Transverse colon (tissue), 4 donors: ENCODE measurements at regions not wholly inside any gene's neighbourhood (a gene's known extent, or its start where the extent isn't known, plus 50 kb on each side); places are given as distances from the start of the nearest gene placed in this dataset.

Source experiments
- DNase-seq: peaks from one replicate; pipeline ENCODE4 v3.0.0-alpha.2; 2019
- H3K27ac ChIP-seq, 4 donors: fragments of 200-600 bp; sonication (generic); 2 replicates each; pipeline ENCODE4 v1.5.1; 2016 to 2018; ENCODE audit warnings: inconsistent platforms in 4 of 4
- H3K27me3 ChIP-seq: fragments of 200-600 bp; sonication (generic); 2 replicates; pipeline ENCODE4 v1.5.1; 2017; ENCODE audit warnings: inconsistent platforms
- H3K36me3 ChIP-seq, 4 donors: fragments of 200-600 bp; sonication (generic); 2 replicates each; pipeline ENCODE4 v1.5.1; 2017 to 2019; ENCODE audit warnings: inconsistent platforms in 4 of 4
- H3K4me1 ChIP-seq, 4 donors: fragments of 200-600 bp; sonication (generic); 2 replicates each; pipeline ENCODE4 v1.5.1; 2017 to 2020; ENCODE audit warnings: inconsistent platforms in 4 of 4
- H3K4me3 ChIP-seq, 4 donors: fragments of 200-600 bp; sonication (generic); 1 replicate in 1 of 4; 2 replicates in 3 of 4; pipeline versions ENCODE4 v1.5.1 to v1.6.1; 2017 to 2019; ENCODE audit warnings: inconsistent platforms in 4 of 4
- H3K9me3 ChIP-seq, 2 donors: fragments of 200-600 bp; sonication (generic); 2 replicates each; pipeline ENCODE4 v1.5.1; 2017 to 2019; ENCODE audit warnings: inconsistent platforms in 2 of 2
- CTCF ChIP-seq, 5 experiments: fragments of 200-600 bp in 3 of 5; fragments of 450-650 bp in 2 of 5; sonication (generic) in 3 of 5; IDR thresholded peaks; 1 replicate in 2 of 5; 2 replicates in 3 of 5; pipeline ENCODE4 v1.5.1; 2016 to 2017; ENCODE audit warnings: antibody characterized with exemption in 5 of 5, inconsistent platforms in 3 of 5, mild to moderate bottlenecking in 2 of 5, moderate library complexity in 1 of 5
- EP300 ChIP-seq: sonication (generic); formaldehyde crosslinking; IDR thresholded peaks from one replicate; pipeline ENCODE4 v1.6.1; 2017; ENCODE audit warnings: antibody characterized with exemption, low read depth
- POLR2A ChIP-seq: fragments of 450-650 bp; IDR thresholded peaks from one replicate; pipeline ENCODE4 v1.6.1; 2016; ENCODE audit warnings: antibody characterized with exemption, mild to moderate bottlenecking, moderate library complexity
- POLR2AphosphoS5 ChIP-seq, 3 donors: sonication (generic); formaldehyde crosslinking; IDR thresholded peaks; one replicate each; pipeline ENCODE4 v1.6.1; 2016; ENCODE audit warnings: antibody characterized with exemption in 3 of 3
- WGBS, 2 donors: methylation state at CpG; one replicate each; pipeline ENCODE4 v1.1.5; 2018; ENCODE audit warnings: low coverage in 1 of 2; 5-methylcytosine and 5-hydroxymethylcytosine counted together
- in situ Hi-C, 4 donors: fragments of 200-750 bp; cut with MboI; loops; one replicate each; pipeline versions ENCODE4 v1.15.0 to v1.15.1; 2017; ENCODE audit warnings: low sequenced_read_pairs in 3 of 4, low pct_ligation_motif_present in 1 of 4, low pct_unique_long_range_greater_than_20kb in 1 of 4
- intact Hi-C: fragments of 100-400 bp; cut with DNase I; formaldehyde crosslinking; loops from one replicate; pipeline ENCODE4 v1.15.1; 2023; ENCODE audit warnings: low total_unique reads

DNA sequence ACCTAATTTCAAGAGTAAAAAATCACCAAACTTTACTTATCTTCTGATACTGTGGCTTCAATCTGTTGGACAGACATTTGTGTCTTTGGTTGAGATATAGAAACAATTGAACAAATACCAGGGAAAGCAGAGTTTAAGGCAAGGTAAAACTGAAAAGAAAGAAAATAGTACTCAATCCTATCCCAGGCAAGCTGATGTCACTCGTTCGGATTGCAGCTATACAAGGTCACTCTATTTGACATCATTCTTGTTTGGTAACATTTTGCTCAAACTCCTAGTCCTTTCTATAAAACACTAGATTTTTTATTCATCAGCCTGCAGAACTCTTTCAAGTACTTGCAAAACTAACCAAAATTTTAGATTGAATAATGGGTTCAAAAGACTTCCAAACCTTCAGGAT lies 91.9 kb upstream of the ANKRD55 start:
- Histone ChIP-seq H3K27me3 (no peaks in the 10 kb centered on the region), H3K4me1 (no peaks in the 10 kb centered on the region), H3K36me3 (no peaks in the 10 kb centered on the region), H3K9me3 (no peaks in the 10 kb centered on the region), H3K27ac (no peak overlapping the region), H3K4me3 (no peak overlapping the region)
- no peak for DNase-seq
- 89 to 90% methylated on average over 2 of the region's 2 CpGs for WGBS, 2 donors
- in situ Hi-C loops: no loop called here
- intact Hi-C loops: no loop called here
- no peak for TF ChIP-seq POLR2AphosphoS5 (IDR thresholded peaks at IDR 0.05)
- TF ChIP-seq CTCF (IDR thresholded peaks at IDR 0.05): no peak
- no peak for TF ChIP-seq POLR2A
- TF ChIP-seq EP300: no peak

- TF ChIP-seq POLR2A (no peak), POLR2AphosphoS5 (IDR thresholded peaks at IDR 0.05) (no peak), CTCF (IDR thresholded peaks at IDR 0.05) (no peak), EP300 (no peak)
- H3K4me1 ChIP-seq: peaks cover 0 to 5% (median 0%) of the 10 kb centered on the region in 4 donors
- no peaks in the 10 kb centered on the region for H3K27me3 ChIP-seq
- H3K27ac ChIP-seq: no peak overlapping the region
- intact Hi-C loops (no loop called here), in situ Hi-C loops (no loop called here)
- no peak overlapping the region for H3K4me3 ChIP-seq
- H3K36me3 ChIP-seq: no peaks in the 10 kb centered on the region
- no peaks in the 10 kb centered on the region for H3K9me3 ChIP-seq
- 88% methylated on average over 2 of the region's 2 CpGs; no CpG with 5 or more reads in 1 of the 2 donors for WGBS, 2 donors
- no peak for DNase-seq
Measured at GRCh38 chr5:56323505-56323904, 90.4 kb upstream of the ANKRD55 start.

- in situ Hi-C loops (no loop called here), intact Hi-C loops (no loop called here)
- no peak for DNase-seq
- Histone ChIP-seq H3K27ac (no peak overlapping the region), H3K4me3 (no peak overlapping the region), H3K36me3 (no peaks in the 10 kb centered on the region), H3K4me1 (peaks cover 0 to 5% (median 0%) of the 10 kb centered on the region in 4 donors), H3K27me3 (no peaks in the 10 kb centered on the region), H3K9me3 (no peaks in the 10 kb centered on the region)
- TF ChIP-seq EP300 (no peak), POLR2A (no peak), POLR2AphosphoS5 (IDR thresholded peaks at IDR 0.05) (no peak), CTCF (IDR thresholded peaks at IDR 0.05) (no peak)
- WGBS, 2 donors: 90 to 94% methylated on average over 7 to 10 of the region's 10 CpGs
Measured at GRCh38 chr5:56322592-56322991, 89.5 kb upstream of the ANKRD55 start.

- in situ Hi-C loops: no loop called here
- intact Hi-C loops: no loop called here
- no peak overlapping the region for H3K4me3 ChIP-seq
- H3K27me3 ChIP-seq: no peaks in the 10 kb centered on the region
- peaks cover 0 to 5% (median 0%) of the 10 kb centered on the region in 4 donors for H3K4me1 ChIP-seq
- 85 to 91% methylated on average over 4 to 10 of the region's 10 CpGs for WGBS, 2 donors
- no peak overlapping the region for H3K27ac ChIP-seq
- no peak for DNase-seq
- no peak for TF ChIP-seq POLR2AphosphoS5 (IDR thresholded peaks at IDR 0.05)
- TF ChIP-seq CTCF (IDR thresholded peaks at IDR 0.05): no peak
- no peak for TF ChIP-seq POLR2A
- no peak for TF ChIP-seq EP300
- no peaks in the 10 kb centered on the region for H3K9me3 ChIP-seq
- H3K36me3 ChIP-seq: no peaks in the 10 kb centered on the region
Measured at GRCh38 chr5:56321236-56321881, 88.2 kb upstream of the ANKRD55 start.
